Urinary bladder (tissue), 3 donors: ENCODE measurements at regions not wholly inside any gene's neighbourhood (a gene's known extent, or its start where the extent isn't known, plus 50 kb on each side); places are given as distances from the start of the nearest gene placed in this dataset.

Source experiments
- DNase-seq: peaks from one replicate; pipeline ENCODE4 v3.0.0-alpha.2; 2015; ENCODE audit errors: extremely low spot score
- H3K27ac ChIP-seq: one replicate; pipeline ENCODE4 v1.5.1; 2013; ENCODE audit warnings: low read depth, mild to moderate bottlenecking, moderate library complexity
- H3K36me3 ChIP-seq: one replicate; pipeline ENCODE4 v1.6.1; 2013; ENCODE audit warnings: mild to moderate bottlenecking, moderate library complexity; ENCODE audit not compliant: insufficient read depth
- H3K4me1 ChIP-seq: one replicate; pipeline ENCODE4 v1.6.1; 2013; ENCODE audit warnings: mild to moderate bottlenecking, moderate library complexity; ENCODE audit not compliant: insufficient read depth
- H3K4me3 ChIP-seq: one replicate; pipeline ENCODE4 v1.5.1; 2013; ENCODE audit warnings: low read depth, low read length
- WGBS: extraction: QIAGEN DNeasy Blood & Tissue Kit; methylation state at CpG from one replicate; pipeline ENCODE4 v1.1.7; 2013; 5-methylcytosine and 5-hydroxymethylcytosine counted together
- donor health status: healthy with polysubstance abuse.
- donor health status: healthy.

GRCh38 chr2:120887320-120887697 is 151.6 kb downstream of the GLI2 start:
- no peak for DNase-seq
- H3K4me3 ChIP-seq: no peak overlapping the region
- 81% methylated on average over 11 of the region's 11 CpGs for WGBS
- no peaks in the 10 kb centered on the region for H3K36me3 ChIP-seq
- no peak overlapping the region for H3K27ac ChIP-seq
- no peaks in the 10 kb centered on the region for H3K4me1 ChIP-seq

- no peak overlapping the region for H3K27ac ChIP-seq
- H3K4me1 ChIP-seq: no peaks in the 10 kb centered on the region
- no peaks in the 10 kb centered on the region for H3K36me3 ChIP-seq
- no peak for DNase-seq
- WGBS: 85% methylated on average over 14 of the region's 14 CpGs
- H3K4me3 ChIP-seq: no peak overlapping the region
Measured at GRCh38 chr2:120887741-120888231, 152.1 kb downstream of the GLI2 start.

GRCh38 chr2:120888851-120889250 is 153.2 kb downstream of the GLI2 start:
- Histone ChIP-seq H3K4me3 (no peak overlapping the region), H3K27ac (no peak overlapping the region), H3K4me1 (no peaks in the 10 kb centered on the region), H3K36me3 (no peaks in the 10 kb centered on the region)
- no peak for DNase-seq
- 94% methylated on average over 10 of the region's 10 CpGs for WGBS

GRCh38 chr2:120889936-120890335 is 154.3 kb downstream of the GLI2 start:
- DNase-seq: no peak
- WGBS: 94% methylated on average over 3 of the region's 3 CpGs
- H3K36me3 ChIP-seq: no peaks in the 10 kb centered on the region
- no peak overlapping the region for H3K27ac ChIP-seq
- H3K4me1 ChIP-seq: no peaks in the 10 kb centered on the region
- no peak overlapping the region for H3K4me3 ChIP-seq

GRCh38 chr2:120890566-120891360 is 155.1 kb downstream of the GLI2 start:
- Histone ChIP-seq H3K27ac (no peak overlapping the region), H3K36me3 (no peaks in the 10 kb centered on the region), H3K4me3 (no peak overlapping the region), H3K4me1 (no peaks in the 10 kb centered on the region)
- 95% methylated on average over 12 of the region's 12 CpGs for WGBS
- no peak for DNase-seq

GRCh38 chr2:120892271-120892966 is 156.8 kb downstream of the GLI2 start:
- Histone ChIP-seq H3K4me3 (no peak overlapping the region), H3K27ac (no peak overlapping the region), H3K4me1 (no peaks in the 10 kb centered on the region), H3K36me3 (no peaks in the 10 kb centered on the region)
- DNase-seq: no peak
- 93% methylated on average over 8 of the region's 8 CpGs for WGBS

GRCh38 chr2:120892967-120893667 is 157.4 kb downstream of the GLI2 start:
- H3K4me1 ChIP-seq: no peaks in the 10 kb centered on the region
- H3K27ac ChIP-seq: no peak overlapping the region
- no peaks in the 10 kb centered on the region for H3K36me3 ChIP-seq
- 42% methylated on average over 11 of the region's 11 CpGs for whole genome bisulfite sequencing
- no peak overlapping the region for H3K4me3 ChIP-seq
- no peak for DNase-seq

- Histone ChIP-seq H3K4me1 (no peaks in the 10 kb centered on the region), H3K4me3 (no peak overlapping the region), H3K27ac (no peak overlapping the region), H3K36me3 (no peaks in the 10 kb centered on the region)
- DNase-seq: no peak
- 77% methylated on average over 18 of the region's 18 CpGs for WGBS
Measured at GRCh38 chr2:120893811-120894584, 158.3 kb downstream of the GLI2 start.

GRCh38 chr2:120894966-120895365 is 159.3 kb downstream of the GLI2 start:
- Histone ChIP-seq H3K4me1 (no peaks in the 10 kb centered on the region), H3K4me3 (no peak overlapping the region), H3K36me3 (no peaks in the 10 kb centered on the region), H3K27ac (no peak overlapping the region)
- DNase-seq: no peak
- 62% methylated on average over 5 of the region's 5 CpGs for WGBS

GRCh38 chr2:120896126-120896525 is 160.5 kb downstream of the GLI2 start:
- H3K4me1 ChIP-seq: no peaks in the 10 kb centered on the region
- H3K4me3 ChIP-seq: no peak overlapping the region
- no peaks in the 10 kb centered on the region for H3K36me3 ChIP-seq
- 93% methylated on average over 3 of the region's 3 CpGs for WGBS
- no peak overlapping the region for H3K27ac ChIP-seq
- no peak for DNase-seq

- no peak for DNase-seq
- WGBS: 80% methylated on average over 9 of the region's 9 CpGs
- Histone ChIP-seq H3K36me3 (no peaks in the 10 kb centered on the region), H3K4me1 (no peaks in the 10 kb centered on the region), H3K27ac (no peak overlapping the region), H3K4me3 (no peak overlapping the region)
Measured at GRCh38 chr2:120896901-120897300, 161.2 kb downstream of the GLI2 start.

GRCh38 chr2:120897399-120897798 is 161.7 kb downstream of the GLI2 start:
- H3K36me3 ChIP-seq: no peaks in the 10 kb centered on the region
- no peaks in the 10 kb centered on the region for H3K4me1 ChIP-seq
- 92% methylated on average over 2 of the region's 2 CpGs for WGBS
- H3K4me3 ChIP-seq: no peak overlapping the region
- H3K27ac ChIP-seq: no peak overlapping the region
- no peak for DNase-seq

- no peak overlapping the region for H3K27ac ChIP-seq
- 88% methylated on average over 5 of the region's 5 CpGs for WGBS
- no peak overlapping the region for H3K4me3 ChIP-seq
- H3K4me1 ChIP-seq: no peaks in the 10 kb centered on the region
- H3K36me3 ChIP-seq: no peaks in the 10 kb centered on the region
- DNase-seq: no peak
Measured at GRCh38 chr2:120898496-120898895, 162.8 kb downstream of the GLI2 start.
